B cell (primary cell): ENCODE measurements at regions not wholly inside any gene's neighbourhood (a gene's known extent, or its start where the extent isn't known, plus 50 kb on each side); places are given as distances from the start of the nearest gene placed in this dataset.

Source experiments
- ATAC-seq: fragments of 200-7000 bp; cut with Tn5 transposase; one replicate; pipeline ENCODE4 v1.10.0; 2021; ENCODE audit warnings: low read depth, mild to moderate bottlenecking, moderate number of reproducible peaks, moderate library complexity
- CTCF ChIA-PET: fragments of 350-600 bp; sonication (Branson Sonifier 250); formaldehyde crosslinking; loops from one replicate; lab custom pipeline; 2021; ENCODE audit warnings: antibody characterized with exemption, inconsistent platforms; lab: Charles Lee
- POLR2A ChIA-PET: fragments of 350-600 bp; sonication (Branson Sonifier 250); formaldehyde crosslinking; loops from one replicate; lab custom pipeline; 2021; ENCODE audit warnings: antibody characterized with exemption; lab: Charles Lee
- DNase-seq: peaks from one replicate; pipeline ENCODE4 v3.0.0; 2013
- H2AFZ ChIP-seq: 2 replicates; pipeline ENCODE4 v1.6.1; 2012; ENCODE audit warnings: mild to moderate bottlenecking, low read depth, low read length; ENCODE audit not compliant: insufficient read depth, poor library complexity, severe bottlenecking
- H3K27ac ChIP-seq, 2 donors: 1 replicate in 1 of 2; 2 replicates in 1 of 2; pipeline ENCODE4 v1.5.1; 2012 to 2013; ENCODE audit warnings: low read length in 2 of 2, mild to moderate bottlenecking in 2 of 2, moderate library complexity in 1 of 2
- H3K27me3 ChIP-seq, 4 experiments: fragments of 200-600 bp in 1 of 4; sonication (generic) in 1 of 4; replicated peaks in 1 of 4; 1 replicate in 2 of 4; 2 replicates in 2 of 4; pipeline versions ENCODE4 v1.6.1 to v1.7.0; 2013 to 2016; ENCODE audit warnings: low read length in 3 of 4, mild to moderate bottlenecking in 2 of 4, mixed read lengths in 1 of 4, moderate library complexity in 1 of 4; ENCODE audit not compliant: insufficient read depth in 4 of 4, control insufficient read depth in 3 of 4; ENCODE audit errors: control extremely low read depth in 1 of 4
- H3K36me3 ChIP-seq, 2 experiments: replicated peaks in 1 of 2; 1 replicate in 1 of 2; 2 replicates in 1 of 2; pipeline versions ENCODE4 v1.6.1 to v1.7.1; 2013; ENCODE audit warnings: low read length in 1 of 2; ENCODE audit not compliant: insufficient read depth in 2 of 2, control insufficient read depth in 1 of 2; ENCODE audit errors: control extremely low read depth in 1 of 2, extremely low read depth in 1 of 2
- H3K4me1 ChIP-seq, 2 donors: fragments of 200-600 bp in 1 of 2; sonication (generic) in 1 of 2; 1 replicate in 1 of 2; 2 replicates in 1 of 2; pipeline versions ENCODE4 v1.5.1 to v1.6.1; 2013 to 2017; ENCODE audit warnings: low read length in 2 of 2; ENCODE audit not compliant: control insufficient read depth in 2 of 2, insufficient read depth in 2 of 2
- H3K4me2 ChIP-seq: replicated peaks from 2 replicates; pipeline ENCODE3; 2012; ENCODE audit warnings: mild to moderate bottlenecking, low read depth, low read length; ENCODE audit not compliant: poor library complexity, severe bottlenecking
- H3K4me3 ChIP-seq, 5 experiments: fragments of 200-600 bp in 1 of 5; sonication (generic) in 1 of 5; 1 replicate in 3 of 5; 2 replicates in 2 of 5; pipeline versions ENCODE4 v1.5.1 to v1.7.0; 2011 to 2016; ENCODE audit warnings: low read length in 4 of 5, mild to moderate bottlenecking in 4 of 5, low read depth in 2 of 5, control low read depth in 1 of 5, moderate library complexity in 1 of 5; ENCODE audit not compliant: insufficient read depth in 1 of 5; ENCODE audit errors: control extremely low read depth in 1 of 5, extremely low read depth in 1 of 5
- H3K79me2 ChIP-seq: fragments of 200-600 bp; sonication (generic); one replicate; pipeline ENCODE4 v1.6.0; 2016; ENCODE audit warnings: low read length; ENCODE audit not compliant: control insufficient read depth, insufficient read depth
- H3K9ac ChIP-seq: fragments of 200-600 bp; sonication (generic); 2 replicates; pipeline ENCODE4 v1.6.1; 2017; ENCODE audit warnings: mild to moderate bottlenecking, low read length, moderate library complexity
- H3K9me3 ChIP-seq, 3 donors: one replicate each; pipeline versions ENCODE4 v1.6.1 to v1.7.1; 2013; ENCODE audit warnings: low read length in 2 of 3; ENCODE audit not compliant: control insufficient read depth in 2 of 3, insufficient read depth in 1 of 3; ENCODE audit errors: control extremely low read depth in 1 of 3
- H4K20me1 ChIP-seq: 2 replicates; pipeline ENCODE4 v1.6.0; 2012; ENCODE audit warnings: mild to moderate bottlenecking, low read length; ENCODE audit not compliant: insufficient read depth, control insufficient read depth, poor library complexity, severe bottlenecking
- H3K27ac Mint-ChIP-seq: one replicate; pipeline ENCODE4 v1.8.0; 2021; ENCODE audit warnings: mixed read lengths
- H3K27me3 Mint-ChIP-seq: one replicate; pipeline ENCODE4 v1.8.0; 2021; ENCODE audit warnings: mixed read lengths
- H3K4me1 Mint-ChIP-seq: one replicate; pipeline ENCODE4 v1.8.0; 2021; ENCODE audit warnings: mixed read lengths
- H3K4me3 Mint-ChIP-seq: one replicate; pipeline ENCODE4 v1.8.0; 2021; ENCODE audit warnings: mixed read lengths
- H3K9me3 Mint-ChIP-seq: one replicate; pipeline ENCODE4 v1.8.0; 2022; ENCODE audit warnings: mixed read lengths; ENCODE audit not compliant: insufficient read depth
- CTCF ChIP-seq: fragments of 200-600 bp; IDR thresholded peaks from one replicate; pipeline ENCODE4 v1.8.0; 2022; ENCODE audit warnings: antibody characterized with exemption, mild to moderate bottlenecking
- EZH2 ChIP-seq: IDR thresholded peaks from 2 replicates; pipeline ENCODE4 v1.6.1; 2012; ENCODE audit warnings: borderline replicate concordance, low read depth, mild to moderate bottlenecking, moderate library complexity, low read length; ENCODE audit not compliant: insufficient read depth, poor library complexity, severe bottlenecking
- WGBS: methylation state at CpG from one replicate; pipeline ENCODE4 v1.1.5; 2013; ENCODE audit warnings: missing lambda C conversion rate; ENCODE audit not compliant: insufficient coverage; 5-methylcytosine and 5-hydroxymethylcytosine counted together
- intact Hi-C: fragments of 100-400 bp; cut with micrococcal nuclease; formaldehyde crosslinking; loops from one replicate; pipeline ENCODE4 v1.10.0; 2022

GRCh38 chr10:121684276-121684675 lies 86.0 kb upstream of the FGFR2 start:
- TF ChIP-seq EZH2, result no peak
- TF ChIP-seq CTCF, result no peak
- ChIA-PET POLR2A (no interaction called here), CTCF (no interaction called here)
- WGBS, result 88% methylated on average over 2 of the region's 8 CpGs
- Histone ChIP-seq H3K27ac (no peak overlapping the region), H3K27me3 (peaks cover 0 to 3% (median 0%) of the 10 kb centered on the region in 4 experiments), H4K20me1 (no peaks in the 10 kb centered on the region), H3K79me2 (no peaks in the 10 kb centered on the region), H3K36me3 (no peaks in the 10 kb centered on the region), H3K9me3 (peaks cover 0 to 7% (median 0%) of the 10 kb centered on the region in 3 donors), H3K9ac (no peak overlapping the region), H3K4me2 (no peak overlapping the region), H2AFZ (no peak overlapping the region), H3K4me3 (no peak overlapping the region), H3K4me1 (no peaks in the 10 kb centered on the region)
- ATAC-seq, result no peak
- Mint-ChIP-seq H3K27me3 (peaks cover 12% of the 10 kb centered on the region), H3K4me3 (no peak overlapping the region), H3K27ac (no peak overlapping the region), H3K9me3 (peaks cover 3% of the 10 kb centered on the region), H3K4me1 (no peaks in the 10 kb centered on the region)
- intact Hi-C loops, result no loop called here
- no peak for DNase-seq

- no peaks in the 10 kb centered on the region for H3K4me1 Mint-ChIP-seq
- Histone ChIP-seq H3K9ac (no peak overlapping the region), H3K4me2 (no peak overlapping the region), H3K36me3 (no peaks in the 10 kb centered on the region), H2AFZ (no peak overlapping the region), H3K27me3 (peaks cover 0 to 3% (median 0%) of the 10 kb centered on the region in 4 experiments), H3K4me3 (no peak overlapping the region), H3K4me1 (no peaks in the 10 kb centered on the region), H3K9me3 (peaks cover 0 to 7% (median 0%) of the 10 kb centered on the region in 3 donors), H3K27ac (no peak overlapping the region), H4K20me1 (no peaks in the 10 kb centered on the region), H3K79me2 (no peaks in the 10 kb centered on the region)
- intact Hi-C loops, result no loop called here
- ChIA-PET CTCF (no interaction called here), POLR2A (no interaction called here)
- DNase-seq, result no peak
- H3K27me3 Mint-ChIP-seq, result peaks cover 12% of the 10 kb centered on the region
- no peak overlapping the region for H3K27ac Mint-ChIP-seq
- ATAC-seq, result no peak
- 91% methylated on average over 5 of the region's 7 CpGs for WGBS
- peaks cover 4% of the 10 kb centered on the region for H3K9me3 Mint-ChIP-seq
- H3K4me3 Mint-ChIP-seq, result no peak overlapping the region
- TF ChIP-seq CTCF (no peak), EZH2 (no peak)
Measured at GRCh38 chr10:121683816-121684215, 85.6 kb upstream of the FGFR2 start.
